ENCODE measurements at regions not wholly inside any gene's neighbourhood (a gene's known extent, or its start where the extent isn't known, plus 50 kb on each side); places are given as distances from the start of the nearest gene placed in this dataset.

- Histone ChIP-seq H3K27me3 (ENCODE audit: control insufficient read depth, insufficient read depth, low read length) (no peaks in the 10 kb centered on the region), H3K4me3 (ENCODE audit: low read depth, low read length) (no peak overlapping the region), H3K79me2 (peaks cover 15% of the 10 kb centered on the region), H2AFZ (no peak overlapping the region), H3K9me3 (ENCODE audit: control insufficient read depth, low read length) (no peaks in the 10 kb centered on the region), H3K4me1 (peaks cover 24% of the 10 kb centered on the region), H3K9ac (no peak overlapping the region), H3K27ac (no peak overlapping the region), H3K36me3 (ENCODE audit: control insufficient read depth, insufficient read depth, low read length) (no peaks in the 10 kb centered on the region), H3K4me2 (ENCODE audit: low read length) (no peak overlapping the region)
- TF ChIP-seq CTCF (IDR thresholded peaks at IDR 0.05), result no peak
Measured at GRCh38 chr12:66898700-66899469, 220.0 kb upstream of the GRIP1 start.

- Histone ChIP-seq H3K4me1 (peaks cover 24% of the 10 kb centered on the region), H3K9ac (no peak overlapping the region), H3K9me3 (ENCODE audit: control insufficient read depth, low read length) (no peaks in the 10 kb centered on the region), H3K79me2 (peaks cover 10% of the 10 kb centered on the region), H3K27me3 (ENCODE audit: control insufficient read depth, insufficient read depth, low read length) (no peaks in the 10 kb centered on the region), H3K36me3 (ENCODE audit: control insufficient read depth, insufficient read depth, low read length) (no peaks in the 10 kb centered on the region), H3K4me2 (ENCODE audit: low read length) (no peak overlapping the region), H3K27ac (no peak overlapping the region), H3K4me3 (ENCODE audit: low read depth, low read length) (no peak overlapping the region), H2AFZ (no peak overlapping the region)
- TF ChIP-seq CTCF (IDR thresholded peaks at IDR 0.05), result no peak
Measured at GRCh38 chr12:66899588-66899987, 220.7 kb upstream of the GRIP1 start.

GRCh38 chr12:66900616-66901015, 221.7 kb upstream of the GRIP1 start:
- H3K4me3 ChIP-seq (ENCODE audit: low read depth, low read length), result no peak overlapping the region
- peaks cover 3% of the 10 kb centered on the region for H3K79me2 ChIP-seq
- H3K36me3 ChIP-seq (ENCODE audit: control insufficient read depth, insufficient read depth, low read length), result no peaks in the 10 kb centered on the region
- no peaks in the 10 kb centered on the region for H3K27me3 ChIP-seq (ENCODE audit: control insufficient read depth, insufficient read depth, low read length)
- no peak overlapping the region for H3K9ac ChIP-seq
- no peak overlapping the region for H3K4me2 ChIP-seq (ENCODE audit: low read length)
- H2AFZ ChIP-seq, result no peak overlapping the region
- TF ChIP-seq CTCF (IDR thresholded peaks at IDR 0.05), result no peak
- no peaks in the 10 kb centered on the region for H3K9me3 ChIP-seq (ENCODE audit: control insufficient read depth, low read length)
- no peak overlapping the region for H3K27ac ChIP-seq
- peaks cover 24% of the 10 kb centered on the region for H3K4me1 ChIP-seq

- H3K4me2 ChIP-seq (ENCODE audit: low read length), result no peak overlapping the region
- no peak overlapping the region for H3K4me3 ChIP-seq (ENCODE audit: low read depth, low read length)
- H3K36me3 ChIP-seq (ENCODE audit: control insufficient read depth, insufficient read depth, low read length), result no peaks in the 10 kb centered on the region
- H3K9ac ChIP-seq, result no peak overlapping the region
- no peak overlapping the region for H2AFZ ChIP-seq
- peaks cover 18% of the 10 kb centered on the region for H3K4me1 ChIP-seq
- TF ChIP-seq CTCF (IDR thresholded peaks at IDR 0.05), result no peak
- H3K79me2 ChIP-seq, result peaks cover 3% of the 10 kb centered on the region
- H3K27ac ChIP-seq, result no peak overlapping the region
- no peaks in the 10 kb centered on the region for H3K27me3 ChIP-seq (ENCODE audit: control insufficient read depth, insufficient read depth, low read length)
- no peaks in the 10 kb centered on the region for H3K9me3 ChIP-seq (ENCODE audit: control insufficient read depth, low read length)
Measured at GRCh38 chr12:66901138-66901932, 222.5 kb upstream of the GRIP1 start.

Data from parathyroid adenoma (tissue), 2 donors.